Suppressor macrophage (primary cell): ENCODE measurements at regions not wholly inside any gene's neighbourhood (a gene's known extent, or its start where the extent isn't known, plus 50 kb on each side); places are given as distances from the start of the nearest gene placed in this dataset.

ENCODE experiments used
- DNase-seq, 4 experiments: peaks; one replicate each; pipeline ENCODE4 v3.0.0-alpha.2; 2020 to 2022

GRCh38 chr13:97135883-97136282 is 86.2 kb upstream of the MBNL2 start:
- no peak for DNase-seq

- DNase-seq = no peak
Observed at GRCh38 chr13:97136418-97136817, 85.7 kb upstream of the MBNL2 start.

- DNase-seq = no peak
Observed at GRCh38 chr13:97139691-97140090, 82.4 kb upstream of the MBNL2 start.

- DNase-seq = no peak
Observed at GRCh38 chr13:97140131-97140530, 82.0 kb upstream of the MBNL2 start.

GRCh38 chr13:97140611-97141010 is 81.5 kb upstream of the MBNL2 start:
- no peak for DNase-seq

- no peak for DNase-seq
Observed at GRCh38 chr13:97141097-97141496, 81.0 kb upstream of the MBNL2 start.

- peak; percentile 10 to 45 (median 38) for DNase-seq
Observed at GRCh38 chr13:97141564-97142005, 80.5 kb upstream of the MBNL2 start.

GRCh38 chr13:97142452-97142851 is 79.7 kb upstream of the MBNL2 start:
- DNase-seq = peak in 2 of 4 experiments; percentile 5 to 9

- no peak for DNase-seq
Observed at GRCh38 chr13:97145057-97145456, 77.1 kb upstream of the MBNL2 start.

GRCh38 chr13:97148894-97149293 is 73.2 kb upstream of the MBNL2 start:
- DNase-seq = no peak

GRCh38 chr13:97160421-97160820 is 61.7 kb upstream of the MBNL2 start:
- DNase-seq = no peak

GRCh38 chr13:97161582-97162231 is 60.4 kb upstream of the MBNL2 start:
- no peak for DNase-seq

- DNase-seq = no peak
Observed at GRCh38 chr13:97165502-97166425, 56.4 kb upstream of the MBNL2 start.

- no peak for DNase-seq
Observed at GRCh38 chr13:97171136-97171535, 51.0 kb upstream of the MBNL2 start.
